Activated T-cell treated with anti-CD3 and anti-CD28 coated beads, Interleukin-2, amount 50 U/mL, for 24 hours (primary cell): ENCODE measurements at regions not wholly inside any gene's neighbourhood (a gene's known extent, or its start where the extent isn't known, plus 50 kb on each side); places are given as distances from the start of the nearest gene placed in this dataset.

ENCODE experiments used
- DNase-seq: peaks from one replicate; pipeline ENCODE4 v3.0.0-alpha.2; 2020
- H3K27ac Mint-ChIP-seq: 2 replicates; pipeline ENCODE4 v1.8.0; 2020; ENCODE audit warnings: mild to moderate bottlenecking, mixed read lengths
- H3K27me3 Mint-ChIP-seq: 2 replicates; pipeline ENCODE4 v1.8.0; 2020; ENCODE audit warnings: mixed read lengths
- H3K36me3 Mint-ChIP-seq: 2 replicates; pipeline ENCODE4 v1.8.0; 2020; ENCODE audit warnings: low read depth, mixed read lengths
- H3K4me1 Mint-ChIP-seq: 2 replicates; pipeline ENCODE4 v1.8.0; 2020; ENCODE audit warnings: low read depth, mixed read lengths
- H3K4me3 Mint-ChIP-seq: 2 replicates; pipeline ENCODE4 v1.8.0; 2020; ENCODE audit warnings: mild to moderate bottlenecking, moderate library complexity, mixed read lengths
- H3K9me3 Mint-ChIP-seq: 2 replicates; pipeline ENCODE4 v1.8.0; 2020; ENCODE audit warnings: mixed read lengths

DNA sequence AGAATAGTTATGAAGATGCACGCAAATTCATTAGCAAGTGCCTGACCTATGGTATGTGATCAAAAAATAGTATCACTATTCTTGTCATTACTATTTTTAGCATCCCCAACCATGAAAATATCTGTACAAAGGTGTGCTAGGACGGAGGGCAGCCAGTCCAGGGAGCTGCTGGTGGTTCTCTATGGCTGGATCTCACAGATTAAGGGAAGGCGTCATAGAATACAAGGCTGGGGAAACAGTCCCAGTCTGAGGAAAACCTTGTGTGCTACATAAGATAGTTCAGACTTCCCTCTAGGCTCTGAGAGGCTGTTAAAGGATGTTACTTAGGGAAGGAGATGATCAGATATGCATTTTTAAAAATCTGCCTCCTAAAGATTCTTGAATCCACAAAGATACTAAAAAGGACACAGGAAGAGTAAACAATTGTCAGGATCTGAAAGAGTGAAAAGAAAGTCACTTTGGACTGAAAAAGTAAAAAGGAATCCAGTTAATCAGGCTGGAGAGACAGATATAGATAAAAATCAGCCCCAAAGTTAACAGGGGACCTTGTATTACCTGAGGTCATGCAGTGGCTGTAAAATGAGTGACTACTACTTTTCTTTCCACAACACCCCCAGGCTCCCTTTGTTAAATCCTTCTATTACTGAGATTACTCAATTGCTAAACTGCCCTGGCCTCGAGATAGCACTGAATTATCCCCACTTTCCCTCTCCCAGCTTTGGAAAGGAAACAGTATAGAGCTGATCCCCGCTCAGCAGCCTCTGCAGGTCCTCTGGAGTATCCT lies 108.6 kb downstream of the MAB21L3 start:
- no peaks in the 10 kb centered on the region for H3K36me3 Mint-ChIP-seq
- no peaks in the 10 kb centered on the region for H3K4me1 Mint-ChIP-seq
- H3K27ac Mint-ChIP-seq, result no peak overlapping the region
- DNase-seq, result no peak
- no peak overlapping the region for H3K4me3 Mint-ChIP-seq
- H3K27me3 Mint-ChIP-seq, result no peaks in the 10 kb centered on the region
- no peaks in the 10 kb centered on the region for H3K9me3 Mint-ChIP-seq

DNA sequence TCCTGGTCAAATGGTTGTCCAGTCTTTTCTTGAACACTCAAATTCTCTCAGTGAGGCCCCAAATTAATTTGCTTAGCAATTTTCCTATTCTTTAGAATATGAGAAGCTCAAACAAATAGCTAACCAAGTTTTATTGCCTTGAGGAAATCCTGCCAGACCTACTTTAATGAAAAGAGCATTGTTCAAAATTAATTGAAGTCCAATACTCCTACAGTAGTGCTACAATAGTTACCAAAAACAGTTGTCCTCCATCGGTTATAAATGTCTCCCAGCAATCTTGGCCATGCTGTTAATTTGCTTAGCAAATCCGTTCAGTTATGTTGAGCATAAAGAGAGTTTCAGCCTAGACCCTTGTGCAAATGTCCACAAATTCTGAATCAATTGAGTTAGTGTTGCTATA lies 112.9 kb downstream of the MAB21L3 start:
- Mint-ChIP-seq H3K4me1 (no peaks in the 10 kb centered on the region), H3K27ac (no peak overlapping the region), H3K36me3 (no peaks in the 10 kb centered on the region), H3K9me3 (no peaks in the 10 kb centered on the region), H3K27me3 (no peaks in the 10 kb centered on the region), H3K4me3 (no peak overlapping the region)
- DNase-seq, result no peak

DNA sequence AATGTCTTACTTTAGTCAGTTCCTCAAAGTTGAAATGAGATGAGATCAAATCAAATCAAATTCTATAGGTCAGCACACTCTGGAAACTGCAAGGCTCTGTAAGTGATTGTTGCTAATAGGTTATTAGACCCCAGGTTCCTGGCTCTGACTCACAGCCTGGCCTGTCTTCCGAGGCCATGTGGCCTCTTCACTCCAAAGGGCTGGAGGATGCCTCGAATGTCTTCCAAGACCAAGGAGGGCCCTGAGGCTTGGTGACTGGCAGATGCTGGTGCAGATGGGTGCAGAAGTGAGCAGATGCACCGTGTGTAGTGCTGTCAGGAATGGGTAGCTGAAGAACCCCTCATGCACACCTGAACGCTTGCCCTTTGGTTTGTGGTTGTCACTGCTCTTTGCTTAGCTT lies 113.4 kb downstream of the MAB21L3 start:
- no peaks in the 10 kb centered on the region for H3K36me3 Mint-ChIP-seq
- no peak overlapping the region for H3K27ac Mint-ChIP-seq
- no peak for DNase-seq
- no peaks in the 10 kb centered on the region for H3K4me1 Mint-ChIP-seq
- H3K9me3 Mint-ChIP-seq, result no peaks in the 10 kb centered on the region
- H3K4me3 Mint-ChIP-seq, result no peak overlapping the region
- no peaks in the 10 kb centered on the region for H3K27me3 Mint-ChIP-seq

DNA sequence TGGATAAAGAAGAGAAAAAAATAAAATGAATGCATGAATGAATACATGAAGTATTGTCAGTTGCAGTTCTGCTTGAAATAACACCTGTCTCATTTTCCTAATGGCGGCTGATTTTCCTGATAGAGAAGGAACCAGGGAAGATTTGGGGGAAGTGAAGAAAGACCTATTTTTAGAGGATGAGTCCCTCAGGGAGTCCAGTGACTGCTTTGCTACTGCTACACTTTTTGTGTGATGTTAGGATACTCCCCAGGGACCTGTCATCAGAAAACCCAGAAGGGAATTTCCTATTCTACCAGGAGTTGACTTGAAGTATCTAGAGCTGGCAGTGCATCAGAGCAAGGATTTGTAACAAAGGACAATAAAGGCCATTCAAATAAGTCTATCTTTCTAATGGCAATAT lies 114.8 kb downstream of the MAB21L3 start:
- H3K36me3 Mint-ChIP-seq, result no peaks in the 10 kb centered on the region
- no peak for DNase-seq
- no peaks in the 10 kb centered on the region for H3K27me3 Mint-ChIP-seq
- no peaks in the 10 kb centered on the region for H3K9me3 Mint-ChIP-seq
- H3K4me1 Mint-ChIP-seq, result peaks cover 6% of the 10 kb centered on the region
- H3K4me3 Mint-ChIP-seq, result no peak overlapping the region
- H3K27ac Mint-ChIP-seq, result no peak overlapping the region

DNA sequence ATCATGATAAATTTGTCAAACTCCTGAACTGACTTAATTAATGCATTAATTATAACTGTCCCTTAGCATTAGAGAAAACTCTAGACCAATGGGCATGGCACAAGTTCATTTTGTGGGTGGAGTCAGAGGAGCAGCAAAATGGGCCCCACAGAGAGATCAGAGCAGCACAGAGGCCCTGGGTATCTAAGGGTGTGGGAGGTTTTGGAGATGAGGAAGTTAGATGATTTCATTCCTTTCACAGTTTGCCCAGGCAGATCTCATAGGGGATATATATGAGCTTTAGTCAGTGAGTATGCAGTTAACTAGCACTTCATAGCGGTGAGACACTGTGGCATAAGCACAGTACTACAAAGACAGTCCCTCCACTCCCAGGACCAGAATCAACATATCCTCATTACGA lies 117.3 kb downstream of the MAB21L3 start:
- H3K4me1 Mint-ChIP-seq, result peaks cover 13% of the 10 kb centered on the region
- H3K4me3 Mint-ChIP-seq, result no peak overlapping the region
- no peaks in the 10 kb centered on the region for H3K27me3 Mint-ChIP-seq
- no peak for DNase-seq
- no peak overlapping the region for H3K27ac Mint-ChIP-seq
- no peaks in the 10 kb centered on the region for H3K36me3 Mint-ChIP-seq
- H3K9me3 Mint-ChIP-seq, result no peaks in the 10 kb centered on the region

DNA sequence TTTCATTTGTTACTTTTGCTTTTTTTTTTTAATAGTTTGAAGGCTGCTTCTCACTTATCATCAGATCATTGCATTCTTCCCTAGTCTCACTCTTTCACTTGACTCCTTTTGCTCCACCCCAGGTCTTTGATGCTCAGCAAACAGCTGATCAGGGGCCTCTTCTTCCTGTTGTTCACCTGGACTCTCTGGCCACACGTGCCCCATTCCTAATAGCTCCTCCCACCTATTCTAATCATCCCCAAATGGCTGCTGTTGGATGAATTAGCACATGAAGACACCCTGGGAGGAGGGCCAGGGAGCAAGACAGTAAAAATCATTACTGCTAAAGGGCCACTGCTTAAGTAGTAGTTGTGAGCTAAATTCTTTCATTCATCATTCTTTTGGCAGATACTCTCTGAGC lies 119.5 kb downstream of the MAB21L3 start:
- no peaks in the 10 kb centered on the region for H3K36me3 Mint-ChIP-seq
- no peak overlapping the region for H3K4me3 Mint-ChIP-seq
- no peak overlapping the region for H3K27ac Mint-ChIP-seq
- H3K9me3 Mint-ChIP-seq, result no peaks in the 10 kb centered on the region
- no peak for DNase-seq
- peaks cover 14% of the 10 kb centered on the region for H3K4me1 Mint-ChIP-seq
- no peaks in the 10 kb centered on the region for H3K27me3 Mint-ChIP-seq

DNA sequence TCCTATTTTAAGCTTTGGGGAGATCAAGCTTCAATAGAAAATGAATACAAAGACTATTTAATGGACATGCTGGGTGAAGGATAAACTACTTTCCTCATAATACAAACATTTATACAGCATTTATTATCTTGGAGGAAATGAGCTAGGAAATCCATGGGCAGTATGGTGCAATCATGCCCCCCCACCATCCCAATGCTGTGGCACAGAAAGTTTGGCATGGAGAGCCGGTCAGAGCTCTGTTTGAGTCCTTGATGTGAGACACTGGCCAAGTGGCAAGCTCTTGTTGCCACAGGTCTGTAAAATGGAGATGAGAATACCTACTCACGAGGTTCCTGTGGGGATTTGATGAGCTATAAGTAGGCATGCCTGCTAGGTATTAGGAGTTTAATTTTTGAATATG lies 120.6 kb downstream of the MAB21L3 start:
- Mint-ChIP-seq H3K4me3 (no peak overlapping the region), H3K27me3 (no peaks in the 10 kb centered on the region), H3K27ac (no peak overlapping the region)

DNA sequence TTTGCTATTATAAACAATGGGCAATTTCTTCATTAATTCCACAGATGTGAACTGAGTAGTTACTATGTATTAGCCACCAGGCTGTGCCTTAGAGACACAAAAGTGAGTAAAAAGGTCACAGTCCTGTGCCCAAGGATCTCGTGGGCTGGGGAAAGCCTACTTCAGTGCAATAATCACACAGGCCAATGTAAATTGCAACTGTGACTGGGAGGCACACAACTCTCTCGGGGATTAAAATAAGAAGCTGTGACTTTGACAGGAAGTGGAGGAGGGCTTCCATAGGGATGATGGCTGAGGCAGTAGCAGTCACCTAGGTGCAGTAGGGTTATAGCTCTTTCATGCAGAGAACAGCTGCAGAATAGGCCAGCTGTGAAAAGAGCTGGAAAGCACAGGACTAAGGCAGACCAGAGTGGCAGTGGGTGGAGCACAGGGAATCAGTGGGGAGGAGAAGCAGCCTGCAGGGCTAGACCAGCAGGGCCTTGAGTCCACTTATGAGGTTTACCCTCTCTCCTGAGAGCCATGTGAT lies 121.9 kb downstream of the MAB21L3 start:
- Mint-ChIP-seq H3K27me3 (no peaks in the 10 kb centered on the region), H3K27ac (no peak overlapping the region), H3K36me3 (no peaks in the 10 kb centered on the region), H3K4me1 (peaks cover 14% of the 10 kb centered on the region), H3K4me3 (no peak overlapping the region), H3K9me3 (no peaks in the 10 kb centered on the region)
- DNase-seq, result no peak

More for the DNA sequence above, 120.6 kb downstream of the MAB21L3 start:
- Mint-ChIP-seq H3K9me3 (no peaks in the 10 kb centered on the region), H3K4me1 (peaks cover 14% of the 10 kb centered on the region), H3K36me3 (no peaks in the 10 kb centered on the region)
- DNase-seq, result no peak

DNA sequence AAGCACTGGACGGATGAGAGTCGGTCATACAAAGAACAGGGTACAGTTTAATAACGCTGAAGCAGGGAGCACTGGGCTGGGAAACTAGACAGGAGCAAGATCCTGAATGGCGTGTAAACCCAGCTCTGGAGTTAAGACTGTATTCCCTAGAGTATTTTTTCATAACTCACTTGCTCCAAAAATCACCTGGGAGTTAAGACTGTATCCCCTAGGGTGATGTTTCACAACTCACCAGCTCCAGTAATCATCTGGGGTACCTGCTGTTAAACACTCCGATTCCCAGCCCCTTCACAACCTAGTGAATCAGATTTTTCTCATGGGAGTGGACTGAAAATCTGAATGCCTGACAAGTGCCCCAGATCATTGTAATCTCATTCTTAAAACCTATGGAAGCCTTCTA lies 123.2 kb downstream of the MAB21L3 start:
- H3K9me3 Mint-ChIP-seq, result no peaks in the 10 kb centered on the region
- no peaks in the 10 kb centered on the region for H3K27me3 Mint-ChIP-seq
- H3K36me3 Mint-ChIP-seq, result no peaks in the 10 kb centered on the region
- H3K27ac Mint-ChIP-seq, result no peak overlapping the region
- H3K4me1 Mint-ChIP-seq, result peaks cover 14% of the 10 kb centered on the region
- no peak for DNase-seq
- H3K4me3 Mint-ChIP-seq, result no peak overlapping the region

DNA sequence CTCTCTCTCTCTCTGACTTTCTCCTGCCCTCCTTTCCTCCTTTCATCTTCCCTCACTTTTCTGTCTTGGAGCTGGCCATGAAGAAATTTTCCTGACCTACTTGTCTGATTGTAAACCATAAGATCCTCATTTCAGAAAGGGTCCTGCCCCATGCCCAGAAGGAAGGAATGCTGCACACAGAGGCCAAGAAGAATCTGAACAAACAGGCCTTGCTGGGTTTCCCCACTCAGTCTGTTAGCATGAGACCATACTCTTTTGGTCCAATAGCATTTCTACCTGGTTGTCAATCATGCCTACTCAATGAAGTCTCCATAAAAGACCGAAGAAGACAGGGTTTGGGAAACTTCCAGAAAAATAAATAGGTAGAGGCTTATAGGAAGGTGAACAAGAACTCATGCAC lies 128.7 kb downstream of the MAB21L3 start:
- no peaks in the 10 kb centered on the region for H3K36me3 Mint-ChIP-seq
- no peak overlapping the region for H3K27ac Mint-ChIP-seq
- peaks cover 14% of the 10 kb centered on the region for H3K4me1 Mint-ChIP-seq
- DNase-seq, result no peak
- H3K27me3 Mint-ChIP-seq, result no peaks in the 10 kb centered on the region
- H3K9me3 Mint-ChIP-seq, result no peaks in the 10 kb centered on the region
- no peak overlapping the region for H3K4me3 Mint-ChIP-seq

DNA sequence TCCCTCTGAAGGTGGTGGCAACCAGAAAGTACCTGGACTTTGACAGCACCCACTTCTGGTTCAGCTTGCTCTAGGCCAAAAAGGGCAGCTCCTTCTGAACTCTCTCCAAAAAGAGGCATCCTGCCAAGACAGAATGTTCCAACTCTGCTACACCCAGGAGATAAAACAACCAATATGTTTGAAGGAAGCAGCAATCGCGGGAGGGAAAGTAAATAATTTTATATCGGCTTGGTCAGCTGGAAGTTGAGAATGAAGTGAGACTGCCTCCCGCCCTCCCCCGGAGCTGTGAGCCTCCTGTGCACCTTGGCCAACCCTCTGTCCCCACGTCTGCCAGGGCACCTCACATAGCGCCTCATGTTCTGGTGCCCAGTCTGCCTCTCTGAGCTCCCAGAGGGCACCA lies 130.3 kb upstream of the ATP1A1 start:
- H3K4me3 Mint-ChIP-seq, result no peak overlapping the region
- H3K27ac Mint-ChIP-seq, result no peak overlapping the region
- no peaks in the 10 kb centered on the region for H3K27me3 Mint-ChIP-seq

DNA sequence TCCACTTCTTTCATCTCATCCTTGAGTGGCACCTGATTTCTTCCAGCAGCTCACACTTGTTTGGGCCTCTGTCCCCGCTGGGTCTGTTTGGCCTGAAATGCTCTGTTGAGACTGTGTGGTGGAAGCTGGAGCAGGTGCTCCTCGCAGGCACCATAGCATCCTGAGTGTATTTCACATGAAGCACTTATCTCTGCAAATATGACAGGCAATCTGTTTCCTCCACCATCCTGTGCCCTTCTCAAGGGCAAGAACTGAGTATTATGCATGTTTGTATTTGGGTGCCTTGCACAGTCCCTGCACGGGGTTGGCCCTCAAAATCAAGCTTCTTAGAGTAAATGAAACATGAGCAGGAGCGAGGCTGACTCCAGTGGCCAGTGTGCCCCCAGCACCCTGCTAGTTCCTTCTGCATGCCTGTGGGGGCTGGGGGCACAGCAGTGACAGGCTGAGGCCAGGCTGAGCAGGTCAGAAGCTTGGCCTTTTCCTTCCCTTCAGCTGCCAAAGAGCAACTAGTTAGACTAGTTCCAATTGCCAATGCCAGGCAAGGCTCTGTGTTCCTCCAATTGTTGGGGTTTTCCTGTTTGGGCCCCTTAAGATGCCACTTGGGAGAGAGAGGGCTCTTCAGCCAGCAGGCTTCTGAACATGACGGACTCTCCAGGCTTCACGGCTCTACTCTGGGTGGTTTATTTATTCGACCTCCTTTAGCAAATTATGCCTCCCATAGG lies 129.6 kb upstream of the ATP1A1 start:
- DNase-seq, result no peak
- no peaks in the 10 kb centered on the region for H3K9me3 Mint-ChIP-seq
- peaks cover 14% of the 10 kb centered on the region for H3K4me1 Mint-ChIP-seq
- no peak overlapping the region for H3K27ac Mint-ChIP-seq
- H3K36me3 Mint-ChIP-seq, result no peaks in the 10 kb centered on the region
- H3K27me3 Mint-ChIP-seq, result no peaks in the 10 kb centered on the region
- no peak overlapping the region for H3K4me3 Mint-ChIP-seq

More for the DNA sequence above, 130.3 kb upstream of the ATP1A1 start:
- DNase-seq, result no peak
- peaks cover 14% of the 10 kb centered on the region for H3K4me1 Mint-ChIP-seq
- H3K36me3 Mint-ChIP-seq, result no peaks in the 10 kb centered on the region
- H3K9me3 Mint-ChIP-seq, result no peaks in the 10 kb centered on the region

DNA sequence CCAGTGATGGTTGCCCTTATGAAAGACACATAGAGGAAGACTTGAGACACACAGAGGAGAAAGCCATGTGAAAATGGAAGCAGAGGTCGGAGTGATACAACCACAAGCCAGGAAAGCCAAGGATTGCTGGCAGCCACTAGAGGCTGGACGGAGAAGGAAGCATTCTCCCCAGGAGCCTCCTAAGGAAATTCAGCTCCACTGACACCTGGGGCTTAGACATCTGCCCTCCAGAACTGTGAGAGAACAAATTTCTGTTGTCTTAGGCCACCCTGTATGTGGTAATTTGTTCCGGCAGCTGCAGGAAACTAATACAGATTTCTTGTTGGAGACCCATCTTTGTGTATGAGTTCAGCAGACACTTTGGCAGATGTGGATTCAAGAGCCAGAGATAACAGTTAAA lies 126.9 kb upstream of the ATP1A1 start:
- Mint-ChIP-seq H3K4me1 (peaks cover 14% of the 10 kb centered on the region), H3K36me3 (no peaks in the 10 kb centered on the region), H3K27me3 (no peaks in the 10 kb centered on the region), H3K9me3 (peaks cover 2% of the 10 kb centered on the region), H3K4me3 (no peak overlapping the region), H3K27ac (no peak overlapping the region)
- no peak for DNase-seq

DNA sequence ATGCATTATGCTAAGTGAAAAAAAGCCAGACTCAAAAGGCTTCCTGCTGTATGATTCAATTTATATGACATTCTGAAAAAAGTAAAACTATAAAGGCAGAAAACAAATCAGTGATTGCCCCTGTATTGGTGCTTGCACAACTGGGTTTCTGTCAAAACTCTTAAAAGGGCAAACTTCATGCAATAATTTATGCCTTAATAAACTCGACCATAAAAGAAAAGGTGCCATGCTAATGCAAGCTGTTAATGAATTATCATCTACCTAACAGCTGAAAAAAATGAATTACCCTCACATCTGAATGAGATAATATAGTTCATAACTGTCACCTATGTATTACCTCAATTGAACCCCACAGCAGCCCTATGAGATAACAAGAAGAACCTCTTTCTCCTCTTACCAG lies 120.8 kb upstream of the ATP1A1 start:
- peaks cover 2% of the 10 kb centered on the region for H3K9me3 Mint-ChIP-seq
- peaks cover 20% of the 10 kb centered on the region for H3K4me1 Mint-ChIP-seq
- no peak overlapping the region for H3K27ac Mint-ChIP-seq
- H3K4me3 Mint-ChIP-seq, result no peak overlapping the region
- no peaks in the 10 kb centered on the region for H3K27me3 Mint-ChIP-seq
- no peak for DNase-seq
- no peaks in the 10 kb centered on the region for H3K36me3 Mint-ChIP-seq

DNA sequence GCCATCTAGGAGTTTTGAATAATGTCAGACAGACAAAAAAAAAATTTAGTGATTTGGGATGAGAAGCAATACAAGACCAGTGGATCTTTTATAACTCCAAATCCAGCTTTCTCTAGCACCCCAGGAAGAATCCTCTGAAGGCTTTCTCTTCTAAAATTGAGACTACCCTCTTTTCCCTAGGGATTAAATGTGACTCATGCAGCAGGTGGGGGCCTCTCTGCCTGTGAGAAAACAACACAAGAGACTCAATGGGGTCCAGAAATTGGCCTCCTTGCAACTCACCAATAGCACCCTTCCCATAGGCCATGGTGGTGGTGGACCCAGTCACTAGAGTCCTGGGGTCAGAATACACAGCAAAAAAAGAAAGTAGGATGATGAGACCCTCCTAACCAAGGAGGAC lies 120.3 kb upstream of the ATP1A1 start:
- H3K4me1 Mint-ChIP-seq, result peaks cover 25% of the 10 kb centered on the region
- H3K4me3 Mint-ChIP-seq, result no peak overlapping the region
- no peaks in the 10 kb centered on the region for H3K27me3 Mint-ChIP-seq
- peaks cover 2% of the 10 kb centered on the region for H3K9me3 Mint-ChIP-seq
- no peak overlapping the region for H3K27ac Mint-ChIP-seq
- H3K36me3 Mint-ChIP-seq, result no peaks in the 10 kb centered on the region
- no peak for DNase-seq
